Endothelial cell of umbilical vein (primary cell): ENCODE measurements at regions not wholly inside any gene's neighbourhood (a gene's known extent, or its start where the extent isn't known, plus 50 kb on each side); places are given as distances from the start of the nearest gene placed in this dataset.

Source experiments
- BruUV-seq: library from RNA; stranded (reverse); fragments of 400-500 nt; replicated peaks from 2 replicates; lab custom pipeline; 2021; lab: Mats Ljungman, UMichigan
- CTCF ChIA-PET: fragments of 300-600, 350-600 bp; sonication (Branson Sonifier 250); formaldehyde crosslinking; loops from one replicate; lab custom pipeline; 2021; ENCODE audit warnings: antibody characterized with exemption, inconsistent platforms; lab: Charles Lee
- POLR2A ChIA-PET: fragments of 300-600, 350-600 bp; sonication (Branson Sonifier 250); formaldehyde crosslinking; loops from one replicate; lab custom pipeline; 2021; ENCODE audit warnings: antibody characterized with exemption, inconsistent platforms; lab: Charles Lee
- DNase-seq: peaks from one replicate; pipeline ENCODE4 v3.0.0-alpha.2; 2011; ENCODE audit warnings: low read depth, low spot score
- FAIRE-seq: peaks from 2 replicates; lab custom pipeline; 2011; peaks lifted over from hg19 to GRCh38; lab: Jason Lieb, UNC
- H2AFZ ChIP-seq: 2 replicates; pipeline ENCODE4 v1.6.0; 2012; ENCODE audit warnings: low read depth, low read length, control low read depth, inconsistent platforms
- H3K27ac ChIP-seq: 2 replicates; pipeline ENCODE4 v1.5.1; 2011; ENCODE audit warnings: low read depth, mild to moderate bottlenecking, control low read depth, low read length, moderate library complexity; ENCODE audit not compliant: insufficient read depth
- H3K27me3 ChIP-seq, 2 experiments: 2 replicates each; pipeline versions ENCODE4 v1.6.0 to v1.6.1; 2011; ENCODE audit warnings: low read length in 2 of 2, mixed read lengths in 1 of 2; ENCODE audit not compliant: control insufficient read depth in 2 of 2, insufficient read depth in 2 of 2
- H3K36me3 ChIP-seq, 2 experiments: 2 replicates in 1 of 2; 3 replicates in 1 of 2; pipeline ENCODE4 v1.5.1; 2011; ENCODE audit warnings: low read length in 2 of 2, mild to moderate bottlenecking in 1 of 2, moderate library complexity in 1 of 2; ENCODE audit not compliant: control insufficient read depth in 2 of 2, insufficient read depth in 2 of 2; ENCODE audit errors: extremely low read depth in 1 of 2
- H3K4me1 ChIP-seq: 3 replicates; pipeline ENCODE4 v1.5.1; 2011; ENCODE audit warnings: mild to moderate bottlenecking, low read length; ENCODE audit not compliant: control insufficient read depth, insufficient read depth; ENCODE audit errors: extremely low read depth
- H3K4me2 ChIP-seq: 2 replicates; pipeline ENCODE4 v1.6.1; 2011; ENCODE audit warnings: low read length, control low read depth, mixed read lengths; ENCODE audit not compliant: insufficient read depth
- H3K4me3 ChIP-seq, 3 experiments: fragments of 200-600 bp in 1 of 3; sonication (generic), shearing (Covaris generic) in 1 of 3; replicated peaks in 1 of 3; 2 replicates each; pipeline ENCODE4 v1.5.1; 2011 to 2016; ENCODE audit warnings: control low read depth in 3 of 3, low read length in 3 of 3, mild to moderate bottlenecking in 2 of 3, inconsistent platforms in 1 of 3, low read depth in 1 of 3, moderate library complexity in 1 of 3; ENCODE audit not compliant: insufficient read depth in 1 of 3
- H3K79me2 ChIP-seq: 2 replicates; pipeline ENCODE4 v1.6.0; 2012; ENCODE audit warnings: low read length, inconsistent platforms; ENCODE audit not compliant: control insufficient read depth, insufficient read depth
- H3K9ac ChIP-seq: replicated peaks from 2 replicates; pipeline ENCODE3; 2011; ENCODE audit warnings: low read length, control low read depth; ENCODE audit not compliant: insufficient read depth; ENCODE audit errors: extremely low read depth
- H3K9me1 ChIP-seq: replicated peaks from 3 replicates; pipeline ENCODE4 v1.6.0; 2011; ENCODE audit warnings: mild to moderate bottlenecking, low read length; ENCODE audit not compliant: control insufficient read depth, insufficient read depth; ENCODE audit errors: extremely low read depth
- H3K9me3 ChIP-seq: replicated peaks from 2 replicates; pipeline ENCODE4 v1.5.1; 2012; ENCODE audit warnings: low read length, inconsistent platforms; ENCODE audit not compliant: control insufficient read depth, insufficient read depth
- H4K20me1 ChIP-seq: replicated peaks from 2 replicates; pipeline ENCODE3; 2011; ENCODE audit warnings: mild to moderate bottlenecking, low read length; ENCODE audit not compliant: control insufficient read depth, insufficient read depth; ENCODE audit errors: extremely low read depth
- CTCF ChIP-seq, 2 donors: IDR thresholded peaks; 1 replicate in 1 of 2; 2 replicates in 1 of 2; pipeline ENCODE4 v1.5.1; 2011; ENCODE audit warnings: low read length in 2 of 2, mild to moderate bottlenecking in 2 of 2, moderate library complexity in 2 of 2, control low read depth in 1 of 2, inconsistent platforms in 1 of 2, low read depth in 1 of 2; ENCODE audit not compliant: insufficient read depth in 1 of 2; ENCODE audit errors: extremely low read depth in 1 of 2
- EZH2 ChIP-seq: IDR thresholded peaks from 2 replicates; pipeline ENCODE4 v1.6.1; 2012; ENCODE audit warnings: borderline replicate concordance, low read depth, mild to moderate bottlenecking, moderate library complexity, low read length, inconsistent platforms; ENCODE audit not compliant: severe bottlenecking
- FOS ChIP-seq: IDR thresholded peaks from 2 replicates; pipeline ENCODE4 v1.6.1; 2011; ENCODE audit warnings: mild to moderate bottlenecking, low read length, moderate library complexity, borderline replicate concordance; ENCODE audit not compliant: insufficient read depth
- GATA2 ChIP-seq: IDR thresholded peaks from 2 replicates; pipeline ENCODE4 v1.7.0; 2011; ENCODE audit warnings: low read depth, mild to moderate bottlenecking, moderate library complexity, mixed read lengths, low read length; ENCODE audit not compliant: insufficient read length, insufficient read depth
- JUN ChIP-seq: IDR thresholded peaks from 2 replicates; pipeline ENCODE4 v1.6.1; 2011; ENCODE audit warnings: borderline replicate concordance, low read depth; ENCODE audit not compliant: insufficient read length, insufficient read depth
- MAX ChIP-seq: IDR thresholded peaks from 2 replicates; pipeline ENCODE4 v1.6.1; 2011; ENCODE audit not compliant: insufficient read depth, insufficient read length
- MYC ChIP-seq: IDR thresholded peaks from one replicate; pipeline ENCODE4 v1.6.1; 2011; ENCODE audit warnings: mild to moderate bottlenecking, low read depth, low read length
- POLR2A ChIP-seq: IDR thresholded peaks from 2 replicates; pipeline ENCODE4 v1.6.1; 2012; ENCODE audit warnings: low read depth, mild to moderate bottlenecking, control low read depth, low read length
- POLR2AphosphoS5 ChIP-seq: IDR thresholded peaks from 2 replicates; pipeline ENCODE4 v1.6.1; 2012; ENCODE audit warnings: low read depth, mild to moderate bottlenecking, control low read depth, low read length, moderate library complexity; ENCODE audit not compliant: insufficient read depth
- dilution Hi-C: fragments of 300-500 bp; cut with MboI; formaldehyde crosslinking; loops from one replicate; pipeline ENCODE4 v1.15.0; 2019; ENCODE audit warnings: low sequenced_read_pairs; ENCODE audit not compliant: extremely low pct_ligation_motif_present
- intact Hi-C: fragments of 100-400 bp; cut with micrococcal nuclease; formaldehyde crosslinking; loops from one replicate; pipeline ENCODE4 v1.10.0; 2022

- TF ChIP-seq POLR2AphosphoS5: no peak
- TF ChIP-seq CTCF (IDR thresholded peaks at IDR 0.05; ENCODE audit: extremely low read depth in 1 of 2, insufficient read depth in 1 of 2, low read depth in 1 of 2, low read length in 2 of 2): no peak
- no peak for TF ChIP-seq FOS
- TF ChIP-seq MYC: no peak
- TF ChIP-seq MAX: no peak
- no peak for TF ChIP-seq GATA2
- TF ChIP-seq POLR2A: no peak
- no peak for TF ChIP-seq JUN
- no peak for TF ChIP-seq EZH2
- Histone ChIP-seq H3K4me3 (no peak overlapping the region), H3K9me1 (no peaks in the 10 kb centered on the region), H3K27ac (no peak overlapping the region), H4K20me1 (no peaks in the 10 kb centered on the region), H3K4me1 (peaks cover 33% of the 10 kb centered on the region), H3K36me3 (no peaks in the 10 kb centered on the region), H3K9ac (no peak overlapping the region), H3K79me2 (no peaks in the 10 kb centered on the region), H3K9me3 (no peaks in the 10 kb centered on the region), H3K27me3 (no peaks in the 10 kb centered on the region), H3K4me2 (peak overlapping the region; percentile 18), H2AFZ (no peak overlapping the region)
- intact Hi-C loops (loop anchor here (2.0 kb wide), 1 partner anchor 120 kb away; no protein-coding TSS in a partner anchor), dilution Hi-C loops (no loop called here)
- no peak for DNase-seq
- POLR2A ChIA-PET: no interaction called here
- CTCF ChIA-PET: interaction anchor here (1.2 to 1.6 kb wide), 3 partner anchors 30 to 276 kb away, joined by 5 to 7 read pairs (median 5); no protein-coding TSS in a partner anchor
- BruUV-seq: no TSS peak
- FAIRE-seq: no peak
These were observed 539.2 kb downstream of the HTR7 start for GRCh38 chr10:90318659-90319058.
